BJ (cell line): ENCODE measurements at regions not wholly inside any gene's neighbourhood (a gene's known extent, or its start where the extent isn't known, plus 50 kb on each side); places are given as distances from the start of the nearest gene placed in this dataset.

Experiments used
- CTCF ChIA-PET: fragments of 350-600 bp; formaldehyde crosslinking; extraction: SDS; loops from one replicate; lab custom pipeline; 2021; ENCODE audit warnings: antibody characterized with exemption, inconsistent platforms; lab: Yijun Ruan, JAX
- POLR2A ChIA-PET: fragments of 300-600 bp; sonication (Branson Sonifier 250); formaldehyde crosslinking; extraction: SDS; loops from one replicate; lab custom pipeline; 2021; ENCODE audit warnings: antibody characterized with exemption; lab: Charles Lee
- DNase-seq: peaks from one replicate; pipeline ENCODE4 v3.0.0-alpha.2; 2011; ENCODE audit warnings: low read depth
- H3K27me3 ChIP-seq: 2 replicates; pipeline ENCODE4 v1.6.0; 2011; ENCODE audit warnings: low read length; ENCODE audit not compliant: control insufficient read depth, insufficient read depth
- H3K36me3 ChIP-seq: 2 replicates; pipeline ENCODE4 v1.5.1; 2011; ENCODE audit warnings: low read length; ENCODE audit not compliant: control insufficient read depth, insufficient read depth
- H3K4me3 ChIP-seq: 2 replicates; pipeline ENCODE4 v1.5.1; 2011; ENCODE audit warnings: low read depth, mild to moderate bottlenecking, control low read depth, low read length
- TF ChIP-seq, protein P1 (sequence below): IDR thresholded peaks from 2 replicates; pipeline ENCODE4 v1.5.1; 2011; ENCODE audit warnings: low read depth, mild to moderate bottlenecking, control low read depth, inconsistent platforms, low read length, moderate library complexity; ENCODE audit not compliant: insufficient read depth

DNA sequence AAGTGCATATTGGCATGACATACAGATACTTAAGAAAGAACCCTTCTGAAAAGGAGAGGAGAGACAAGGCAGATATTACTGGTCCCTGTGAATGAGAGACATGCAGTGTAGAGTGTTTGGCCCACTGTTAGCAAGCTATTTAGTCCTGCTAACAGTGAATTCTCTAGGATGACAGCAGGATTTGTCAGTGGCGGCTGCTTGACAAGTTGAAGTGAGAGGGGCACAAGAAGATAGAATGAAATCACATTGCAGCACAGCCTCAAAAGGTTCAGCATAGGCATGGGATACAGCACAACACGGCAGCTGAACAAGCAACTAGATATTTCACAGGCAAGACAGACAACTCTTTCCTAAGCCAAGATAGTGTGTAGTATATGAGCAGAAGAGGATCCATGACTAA is 407.9 kb downstream of the PLA2G4A start:
- no peak for DNase-seq
- H3K36me3 ChIP-seq, result no peaks in the 10 kb centered on the region
- TF ChIP-seq, protein P1, sequence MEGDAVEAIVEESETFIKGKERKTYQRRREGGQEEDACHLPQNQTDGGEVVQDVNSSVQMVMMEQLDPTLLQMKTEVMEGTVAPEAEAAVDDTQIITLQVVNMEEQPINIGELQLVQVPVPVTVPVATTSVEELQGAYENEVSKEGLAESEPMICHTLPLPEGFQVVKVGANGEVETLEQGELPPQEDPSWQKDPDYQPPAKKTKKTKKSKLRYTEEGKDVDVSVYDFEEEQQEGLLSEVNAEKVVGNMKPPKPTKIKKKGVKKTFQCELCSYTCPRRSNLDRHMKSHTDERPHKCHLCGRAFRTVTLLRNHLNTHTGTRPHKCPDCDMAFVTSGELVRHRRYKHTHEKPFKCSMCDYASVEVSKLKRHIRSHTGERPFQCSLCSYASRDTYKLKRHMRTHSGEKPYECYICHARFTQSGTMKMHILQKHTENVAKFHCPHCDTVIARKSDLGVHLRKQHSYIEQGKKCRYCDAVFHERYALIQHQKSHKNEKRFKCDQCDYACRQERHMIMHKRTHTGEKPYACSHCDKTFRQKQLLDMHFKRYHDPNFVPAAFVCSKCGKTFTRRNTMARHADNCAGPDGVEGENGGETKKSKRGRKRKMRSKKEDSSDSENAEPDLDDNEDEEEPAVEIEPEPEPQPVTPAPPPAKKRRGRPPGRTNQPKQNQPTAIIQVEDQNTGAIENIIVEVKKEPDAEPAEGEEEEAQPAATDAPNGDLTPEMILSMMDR, result no peak
- CTCF ChIA-PET, result interaction anchor here (1.0 kb wide), 1 partner anchor 13 kb away, joined by 3 read pairs; no protein-coding TSS in a partner anchor
- H3K4me3 ChIP-seq, result no peak overlapping the region
- no peaks in the 10 kb centered on the region for H3K27me3 ChIP-seq
- POLR2A ChIA-PET, result no interaction called here

DNA sequence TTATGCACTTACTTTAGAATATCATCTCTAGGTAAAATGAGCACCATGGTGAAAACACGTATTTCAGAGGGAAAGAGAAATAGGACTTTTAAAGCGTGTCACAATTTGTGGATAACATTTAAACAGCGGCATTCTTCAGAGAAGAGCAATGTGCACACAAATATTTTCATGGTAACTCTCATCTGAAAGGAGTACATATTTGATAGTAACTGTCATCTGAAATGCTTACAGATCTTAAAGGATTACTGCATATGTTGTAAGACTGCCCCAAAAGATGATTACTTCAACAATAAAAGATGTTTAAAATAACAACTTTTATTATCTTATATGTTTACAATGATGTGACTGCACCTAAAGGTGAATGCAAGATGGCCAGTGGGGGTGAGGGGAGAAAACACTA is 408.8 kb downstream of the PLA2G4A start:
- Histone ChIP-seq H3K36me3 (no peaks in the 10 kb centered on the region), H3K27me3 (no peaks in the 10 kb centered on the region), H3K4me3 (no peak overlapping the region)
- ChIA-PET CTCF (interaction anchor here (1.0 kb wide), 1 partner anchor 12 kb away, joined by 3 read pairs; no protein-coding TSS in a partner anchor), POLR2A (no interaction called here)
- TF ChIP-seq, protein P1, result no peak
- no peak for DNase-seq

DNA sequence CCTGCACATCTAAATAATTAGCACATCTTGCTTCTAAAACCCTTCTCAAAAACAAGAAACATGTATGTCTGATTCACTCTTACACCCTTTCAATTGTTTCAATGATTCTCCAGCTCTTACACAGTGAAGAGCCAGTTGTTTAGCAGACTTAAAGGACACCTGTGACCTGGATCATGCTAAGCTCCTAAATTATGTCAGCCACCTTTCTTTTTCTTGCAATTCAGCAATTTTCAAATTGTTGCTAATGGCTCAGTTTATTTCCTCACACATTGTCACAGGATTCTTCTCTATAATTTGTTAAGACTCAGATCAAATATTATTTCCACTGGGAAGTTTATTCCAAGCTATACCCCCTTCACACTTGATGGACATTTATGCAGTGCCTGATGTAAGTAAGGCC is 413.2 kb downstream of the PLA2G4A start:
- DNase-seq, result no peak
- Histone ChIP-seq H3K36me3 (no peaks in the 10 kb centered on the region), H3K27me3 (no peaks in the 10 kb centered on the region), H3K4me3 (no peak overlapping the region)
- ChIA-PET POLR2A (no interaction called here), CTCF (no interaction called here)
- TF ChIP-seq, protein P1, result no peak

DNA sequence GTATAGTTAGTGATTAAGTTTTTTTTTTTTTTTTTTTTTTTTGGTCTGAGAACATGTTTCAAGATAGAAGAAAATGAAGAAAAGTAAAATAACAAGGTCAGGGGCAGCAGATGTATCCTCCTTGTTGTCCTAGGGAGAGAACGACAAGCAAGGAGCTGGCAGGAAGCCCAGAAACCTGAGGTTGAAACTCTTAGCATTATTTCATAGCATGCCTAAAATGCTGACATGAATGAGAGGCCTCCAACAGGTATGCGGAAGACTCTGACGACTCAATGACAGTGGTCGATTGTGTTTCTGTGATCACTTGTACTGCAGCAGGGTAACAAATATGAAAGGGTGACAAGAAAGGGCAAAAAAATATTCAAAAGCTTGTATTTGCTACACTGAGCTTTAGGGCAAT is 415.9 kb downstream of the PLA2G4A start:
- H3K36me3 ChIP-seq, result no peaks in the 10 kb centered on the region
- CTCF ChIA-PET, result no interaction called here
- no peak for DNase-seq
- POLR2A ChIA-PET, result no interaction called here
- H3K27me3 ChIP-seq, result no peaks in the 10 kb centered on the region
- no peak overlapping the region for H3K4me3 ChIP-seq
- TF ChIP-seq, protein P1, result no peak

DNA sequence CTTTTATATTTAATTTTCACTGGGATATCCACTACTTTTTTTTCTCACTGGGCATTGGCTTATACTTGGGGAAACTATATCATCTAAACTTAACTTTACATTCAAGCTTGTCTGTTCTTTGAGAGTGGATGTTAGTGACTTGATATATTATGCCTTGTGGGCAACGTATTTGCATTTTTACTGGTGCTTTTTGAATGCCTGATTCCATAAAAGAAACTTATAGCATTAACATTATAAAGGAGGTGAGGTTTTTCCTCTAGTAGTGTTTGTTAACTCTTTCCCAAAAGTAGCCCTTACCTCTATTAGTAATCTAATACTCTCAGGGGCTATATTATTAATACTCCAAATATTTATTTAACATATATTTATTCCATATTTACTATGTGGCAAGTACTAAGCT is 416.5 kb downstream of the PLA2G4A start:
- ChIA-PET POLR2A (no interaction called here), CTCF (no interaction called here)
- Histone ChIP-seq H3K36me3 (no peaks in the 10 kb centered on the region), H3K27me3 (no peaks in the 10 kb centered on the region), H3K4me3 (no peak overlapping the region)
- TF ChIP-seq, protein P1, result no peak
- no peak for DNase-seq
